HFF-Myc (cell line): ENCODE measurements at regions not wholly inside any gene's neighbourhood (a gene's known extent, or its start where the extent isn't known, plus 50 kb on each side); places are given as distances from the start of the nearest gene placed in this dataset.

Experiments used
- DNase-seq: peaks from one replicate; pipeline ENCODE4 v3.0.0-alpha.2; 2011; ENCODE audit warnings: low read depth; ENCODE audit errors: extremely low read depth
- H3K4me3 ChIP-seq: replicated peaks from 2 replicates; pipeline ENCODE4 v1.5.1; 2011; ENCODE audit warnings: low read depth, mild to moderate bottlenecking, control low read depth, low read length
- CTCF ChIP-seq: IDR thresholded peaks from 2 replicates; pipeline ENCODE4 v1.5.1; 2012; ENCODE audit warnings: mild to moderate bottlenecking, low read depth, low read length, control low read depth; ENCODE audit errors: missing control alignments

GRCh38 chr14:61174441-61174891 lies 106.7 kb downstream of the TMEM30B start:
- DNase-seq = no peak
- no peak for TF ChIP-seq CTCF

GRCh38 chr14:61171727-61172126 lies 109.4 kb downstream of the TMEM30B start:
- H3K4me3 ChIP-seq = no peak overlapping the region
- no peak for TF ChIP-seq CTCF
- no peak for DNase-seq

More at GRCh38 chr14:61174441-61174891, 106.7 kb downstream of the TMEM30B start:
- H3K4me3 ChIP-seq = no peak overlapping the region

- H3K4me3 ChIP-seq = no peak overlapping the region
- DNase-seq = no peak
- TF ChIP-seq CTCF = no peak
These were observed 113.0 kb downstream of the TMEM30B start for GRCh38 chr14:61168141-61168540.

GRCh38 chr14:61167642-61168041 lies 113.5 kb downstream of the TMEM30B start:
- no peak for TF ChIP-seq CTCF
- H3K4me3 ChIP-seq = no peak overlapping the region
- DNase-seq = no peak

- H3K4me3 ChIP-seq = no peak overlapping the region
- DNase-seq = no peak
- TF ChIP-seq CTCF = no peak
These were observed 120.3 kb downstream of the TMEM30B start for GRCh38 chr14:61160798-61161197.

GRCh38 chr14:61154641-61155040 lies 126.5 kb downstream of the TMEM30B start:
- TF ChIP-seq CTCF = no peak
- no peak for DNase-seq
- no peak overlapping the region for H3K4me3 ChIP-seq

GRCh38 chr14:61153914-61154545 lies 127.1 kb downstream of the TMEM30B start:
- TF ChIP-seq CTCF = no peak
- no peak overlapping the region for H3K4me3 ChIP-seq
- no peak for DNase-seq
